Epithelial cell of proximal tubule (primary cell): ENCODE measurements at regions not wholly inside any gene's neighbourhood (a gene's known extent, or its start where the extent isn't known, plus 50 kb on each side); places are given as distances from the start of the nearest gene placed in this dataset.

Experiments used
- DNase-seq: peaks from one replicate; pipeline ENCODE4 v3.0.0-alpha.2; 2011; ENCODE audit warnings: low read depth
- H3K4me3 ChIP-seq: 2 replicates; pipeline ENCODE4 v1.5.1; 2011; ENCODE audit warnings: low read depth, mild to moderate bottlenecking, low read length
- TF ChIP-seq, protein P1 (sequence below): conservative IDR thresholded peaks from 2 replicates; pipeline ENCODE4 v1.5.1; 2012; ENCODE audit warnings: low read depth, mild to moderate bottlenecking, low read length

DNA sequence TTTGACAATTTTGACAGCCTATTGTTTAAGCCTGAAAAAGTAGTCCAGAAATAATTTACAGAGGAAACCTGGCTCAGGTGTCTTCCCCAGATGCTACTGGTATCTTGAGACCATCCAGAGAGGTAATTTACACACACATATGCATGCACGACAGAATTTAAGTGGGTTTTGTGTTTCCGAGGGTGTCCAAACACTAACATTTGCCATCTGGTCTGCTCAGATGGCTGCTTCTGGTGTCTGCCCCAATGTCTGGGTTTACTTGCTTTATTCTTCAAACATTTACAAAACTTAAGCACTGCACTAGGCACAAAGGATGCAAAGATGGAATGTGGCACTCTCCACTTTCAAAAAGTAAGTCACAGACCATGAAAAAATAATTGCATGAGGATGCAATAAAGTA lies 226.6 kb upstream of the EGLN3 start:
- DNase-seq, result no peak
- TF ChIP-seq, protein P1, sequence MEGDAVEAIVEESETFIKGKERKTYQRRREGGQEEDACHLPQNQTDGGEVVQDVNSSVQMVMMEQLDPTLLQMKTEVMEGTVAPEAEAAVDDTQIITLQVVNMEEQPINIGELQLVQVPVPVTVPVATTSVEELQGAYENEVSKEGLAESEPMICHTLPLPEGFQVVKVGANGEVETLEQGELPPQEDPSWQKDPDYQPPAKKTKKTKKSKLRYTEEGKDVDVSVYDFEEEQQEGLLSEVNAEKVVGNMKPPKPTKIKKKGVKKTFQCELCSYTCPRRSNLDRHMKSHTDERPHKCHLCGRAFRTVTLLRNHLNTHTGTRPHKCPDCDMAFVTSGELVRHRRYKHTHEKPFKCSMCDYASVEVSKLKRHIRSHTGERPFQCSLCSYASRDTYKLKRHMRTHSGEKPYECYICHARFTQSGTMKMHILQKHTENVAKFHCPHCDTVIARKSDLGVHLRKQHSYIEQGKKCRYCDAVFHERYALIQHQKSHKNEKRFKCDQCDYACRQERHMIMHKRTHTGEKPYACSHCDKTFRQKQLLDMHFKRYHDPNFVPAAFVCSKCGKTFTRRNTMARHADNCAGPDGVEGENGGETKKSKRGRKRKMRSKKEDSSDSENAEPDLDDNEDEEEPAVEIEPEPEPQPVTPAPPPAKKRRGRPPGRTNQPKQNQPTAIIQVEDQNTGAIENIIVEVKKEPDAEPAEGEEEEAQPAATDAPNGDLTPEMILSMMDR, result no peak
- no peak overlapping the region for H3K4me3 ChIP-seq

DNA sequence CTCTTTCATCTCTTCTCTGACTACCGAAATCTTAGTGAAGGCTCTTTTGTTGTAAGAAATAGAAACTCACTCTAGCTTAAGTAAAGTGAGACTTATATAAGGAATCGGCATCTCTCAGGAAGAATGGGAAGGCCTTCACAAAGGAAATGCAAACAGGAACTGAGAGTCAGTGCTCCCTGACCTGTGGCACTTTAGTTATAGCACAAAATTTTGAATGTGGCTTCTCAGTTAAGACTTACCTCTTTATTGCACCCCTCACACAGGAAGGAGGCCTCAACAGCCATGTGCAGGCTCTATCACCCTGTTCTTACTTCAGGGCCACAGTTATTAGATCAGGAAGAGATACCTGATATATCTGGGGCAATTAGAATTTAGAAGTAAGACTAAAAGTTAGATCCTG lies 224.7 kb upstream of the EGLN3 start:
- no peak overlapping the region for H3K4me3 ChIP-seq
- no peak for DNase-seq
- TF ChIP-seq, protein P1, result no peak

DNA sequence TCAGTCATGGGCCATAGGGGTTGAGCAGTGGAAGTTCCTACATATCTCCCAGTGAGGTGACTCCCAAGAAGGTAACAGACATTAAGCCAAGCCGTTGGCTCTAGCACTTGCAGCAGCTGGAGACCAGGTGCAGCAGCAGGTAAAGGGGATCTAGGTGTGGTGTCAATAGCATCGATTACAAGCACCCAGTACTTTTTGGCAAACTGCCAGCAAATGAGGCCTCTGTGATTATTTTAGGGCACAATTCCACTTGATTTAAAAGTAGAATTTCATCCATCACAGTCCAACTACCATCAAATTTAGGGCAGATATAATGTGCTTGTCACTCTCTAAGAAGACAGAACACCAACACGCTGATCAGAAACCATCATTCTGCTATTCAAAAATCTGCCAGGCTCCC lies 224.1 kb upstream of the EGLN3 start:
- DNase-seq, result no peak
- TF ChIP-seq, protein P1, result no peak
- H3K4me3 ChIP-seq, result no peak overlapping the region

DNA sequence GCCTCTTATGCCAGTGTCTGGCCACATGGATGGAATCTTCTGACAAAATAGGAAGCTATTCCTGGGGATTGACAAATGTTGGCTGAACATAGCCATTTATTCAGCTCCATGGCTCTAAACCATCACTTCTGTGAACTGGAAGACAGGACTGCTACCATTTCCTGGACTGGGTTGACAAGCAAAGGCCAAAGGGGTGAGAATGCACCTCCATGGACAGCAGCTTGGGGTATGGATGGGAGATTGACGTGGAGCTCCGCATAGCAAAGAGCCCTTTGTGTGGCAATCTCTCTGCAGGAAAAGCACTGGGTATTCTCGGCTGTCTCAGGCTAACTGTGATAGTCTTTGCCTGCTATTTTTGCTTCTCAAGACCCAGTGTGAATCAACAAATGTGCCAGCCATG lies 223.0 kb upstream of the EGLN3 start:
- H3K4me3 ChIP-seq, result no peak overlapping the region
- TF ChIP-seq, protein P1, result no peak
- DNase-seq, result no peak

DNA sequence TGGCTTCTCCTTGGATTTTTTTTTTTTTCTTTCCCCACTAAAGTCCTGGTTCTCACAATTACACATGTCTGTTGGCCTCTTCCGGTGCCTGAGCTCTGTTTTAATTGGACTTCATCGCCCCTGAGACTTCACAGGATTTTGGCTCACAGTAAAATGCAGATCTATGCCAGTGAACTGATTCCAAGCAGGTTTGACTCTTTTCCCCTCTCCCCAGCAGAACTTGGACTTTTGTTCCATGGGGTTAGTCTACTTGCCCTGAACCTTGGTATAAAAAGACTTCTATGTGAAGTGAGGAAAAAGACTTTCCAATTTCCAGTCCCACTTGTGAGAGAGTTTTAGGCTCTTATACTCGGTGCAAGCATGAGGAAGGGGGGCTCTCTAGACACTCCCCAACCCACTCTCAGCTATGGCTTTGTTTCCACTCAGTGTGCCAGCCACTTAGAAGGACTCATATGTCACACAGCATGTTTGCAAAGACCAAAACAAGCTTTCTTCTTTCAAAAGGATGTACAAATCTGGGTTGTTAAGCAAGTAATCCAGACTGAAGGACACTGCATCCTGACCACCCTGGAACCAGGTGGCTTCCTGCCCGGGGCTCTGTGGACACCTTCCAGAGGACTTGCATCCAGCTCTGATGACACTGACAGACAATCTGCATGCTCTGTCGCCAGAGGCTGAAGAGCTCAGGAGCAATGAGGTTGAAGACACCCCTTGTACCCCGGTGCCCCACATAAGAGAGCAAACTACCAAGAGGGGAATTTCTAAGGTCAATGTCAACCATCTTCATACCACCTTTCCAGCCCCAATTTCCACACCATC lies 221.9 kb upstream of the EGLN3 start:
- no peak overlapping the region for H3K4me3 ChIP-seq
- TF ChIP-seq, protein P1, result no peak
- DNase-seq, result no peak

DNA sequence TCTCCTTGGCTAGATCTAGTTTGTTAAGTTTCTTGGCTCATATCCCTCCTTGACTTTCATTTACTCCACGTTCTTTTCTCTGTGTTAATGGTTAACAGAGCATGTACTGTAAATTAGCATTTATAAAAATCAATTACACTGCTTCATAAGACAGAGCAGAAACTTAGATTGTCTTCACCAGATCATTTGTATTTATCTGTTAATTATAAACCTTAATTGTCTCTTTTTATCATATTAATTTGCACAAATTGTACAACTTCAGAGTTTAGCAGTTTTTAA lies 221.2 kb upstream of the EGLN3 start:
- H3K4me3 ChIP-seq, result no peak overlapping the region
- TF ChIP-seq, protein P1, result no peak
- no peak for DNase-seq

DNA sequence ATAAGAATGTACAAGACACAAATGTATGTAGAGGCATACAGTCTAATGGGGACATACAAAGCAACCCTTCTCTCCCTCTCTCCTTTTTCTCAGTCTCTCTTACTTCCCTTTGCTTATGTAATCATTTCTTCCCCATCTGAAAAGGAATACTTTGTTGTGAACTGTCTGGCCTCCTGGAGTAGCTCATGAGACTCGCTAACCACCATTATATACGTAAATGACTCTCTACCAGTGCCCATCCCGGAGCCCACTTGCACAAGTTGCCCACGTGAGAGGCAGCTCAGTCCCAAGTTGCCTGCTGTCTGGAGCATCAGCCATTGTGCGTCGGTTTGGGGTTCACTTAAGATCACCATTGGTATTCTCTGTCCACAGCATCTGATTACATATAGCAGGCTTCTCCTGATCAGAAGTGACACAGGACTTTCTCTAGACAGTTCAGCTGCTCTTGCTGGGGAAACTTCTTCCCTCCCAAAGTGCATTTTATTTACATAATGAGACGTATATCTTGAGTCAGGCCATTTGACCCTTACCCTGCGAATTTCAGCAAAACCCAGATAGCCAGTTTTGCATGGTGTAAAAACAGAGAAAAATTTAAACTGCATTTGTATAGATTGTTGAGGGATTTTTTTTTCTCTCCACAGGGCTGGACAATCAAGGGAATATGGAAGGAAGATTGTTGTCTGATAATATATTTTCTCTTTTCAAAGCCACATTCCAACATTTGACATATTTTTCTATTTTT lies 220.7 kb upstream of the EGLN3 start:
- no peak for DNase-seq
- H3K4me3 ChIP-seq, result no peak overlapping the region
- TF ChIP-seq, protein P1, result no peak
